ENCODE measurements at regions not wholly inside any gene's neighbourhood (a gene's known extent, or its start where the extent isn't known, plus 50 kb on each side); places are given as distances from the start of the nearest gene placed in this dataset.

DNA sequence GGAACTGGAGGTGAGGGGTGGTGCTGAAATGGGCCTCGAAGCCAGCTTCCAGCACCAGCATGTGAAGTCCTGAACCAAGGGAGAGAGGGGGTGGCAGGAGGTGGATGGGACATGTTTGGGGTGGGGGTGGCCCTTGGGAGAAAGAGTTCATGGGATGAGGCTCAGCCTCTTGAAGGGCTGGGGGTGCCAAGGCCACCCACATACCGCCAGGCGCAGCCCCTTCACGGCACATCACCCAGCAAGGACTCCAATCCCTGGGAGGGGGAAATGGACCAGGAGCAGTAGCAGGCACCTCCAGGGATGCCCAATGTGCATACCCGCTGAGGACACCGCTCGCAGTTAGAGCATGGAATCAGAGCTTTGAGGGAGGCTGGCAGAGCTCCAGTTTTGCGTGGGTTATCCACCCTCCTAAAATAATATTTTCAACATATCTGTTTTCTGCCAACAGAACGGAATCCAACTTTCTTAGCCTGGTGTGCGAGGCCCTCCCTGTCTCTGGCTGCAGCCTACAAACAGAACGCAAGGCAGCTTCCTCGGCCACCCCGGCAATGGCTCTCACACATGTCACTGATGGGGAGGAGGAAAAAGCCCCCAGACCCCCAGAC, 140.5 kb upstream of the VSTM2B start:
- intact Hi-C loops (cut with DNase I), result no loop called here
- 57 to 69% methylated on average over 8 to 12 of the region's 13 CpGs for WGBS, 2 donors
- no peaks in the 10 kb centered on the region for H3K36me3 ChIP-seq
- no peaks in the 10 kb centered on the region for H3K9me3 ChIP-seq
- DNase-seq, result no peak
- no peaks in the 10 kb centered on the region for H3K4me1 ChIP-seq
- H3K27ac ChIP-seq, result no peak overlapping the region
- no peak for TF ChIP-seq POLR2A (IDR thresholded peaks at IDR 0.05)
- TF ChIP-seq, protein P1, sequence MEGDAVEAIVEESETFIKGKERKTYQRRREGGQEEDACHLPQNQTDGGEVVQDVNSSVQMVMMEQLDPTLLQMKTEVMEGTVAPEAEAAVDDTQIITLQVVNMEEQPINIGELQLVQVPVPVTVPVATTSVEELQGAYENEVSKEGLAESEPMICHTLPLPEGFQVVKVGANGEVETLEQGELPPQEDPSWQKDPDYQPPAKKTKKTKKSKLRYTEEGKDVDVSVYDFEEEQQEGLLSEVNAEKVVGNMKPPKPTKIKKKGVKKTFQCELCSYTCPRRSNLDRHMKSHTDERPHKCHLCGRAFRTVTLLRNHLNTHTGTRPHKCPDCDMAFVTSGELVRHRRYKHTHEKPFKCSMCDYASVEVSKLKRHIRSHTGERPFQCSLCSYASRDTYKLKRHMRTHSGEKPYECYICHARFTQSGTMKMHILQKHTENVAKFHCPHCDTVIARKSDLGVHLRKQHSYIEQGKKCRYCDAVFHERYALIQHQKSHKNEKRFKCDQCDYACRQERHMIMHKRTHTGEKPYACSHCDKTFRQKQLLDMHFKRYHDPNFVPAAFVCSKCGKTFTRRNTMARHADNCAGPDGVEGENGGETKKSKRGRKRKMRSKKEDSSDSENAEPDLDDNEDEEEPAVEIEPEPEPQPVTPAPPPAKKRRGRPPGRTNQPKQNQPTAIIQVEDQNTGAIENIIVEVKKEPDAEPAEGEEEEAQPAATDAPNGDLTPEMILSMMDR (IDR thresholded peaks at IDR 0.05), result no peak
- no peak overlapping the region for H3K4me3 ChIP-seq (replicated peaks in 1 of 3)
- H3K27me3 ChIP-seq, result no peaks in the 10 kb centered on the region

DNA sequence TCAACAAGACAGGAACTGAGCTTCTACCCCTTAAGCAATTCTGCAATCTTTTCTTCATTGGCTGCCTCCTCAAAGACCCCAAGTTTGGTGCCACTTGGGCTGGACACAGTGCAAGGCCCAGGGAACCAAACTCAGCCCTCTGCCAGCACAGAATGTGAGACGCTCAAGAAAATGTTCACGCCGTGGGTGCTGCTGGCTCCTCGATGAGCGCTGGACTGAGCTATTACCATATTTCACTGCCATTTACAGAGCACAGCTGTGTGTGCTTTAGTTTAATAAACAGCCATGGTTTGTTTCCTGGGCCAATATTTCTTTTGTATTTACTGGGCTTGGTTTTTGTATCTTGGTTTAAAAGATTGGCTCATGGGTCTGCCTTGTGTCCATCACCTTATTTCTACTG, 138.8 kb upstream of the VSTM2B start:
- H3K27ac ChIP-seq, result no peak overlapping the region
- intact Hi-C loops (cut with DNase I), result no loop called here
- H3K4me3 ChIP-seq (replicated peaks in 1 of 3), result no peak overlapping the region
- no peak for TF ChIP-seq POLR2A (IDR thresholded peaks at IDR 0.05)
- TF ChIP-seq, protein P1 (IDR thresholded peaks at IDR 0.05), result no peak
- no peaks in the 10 kb centered on the region for H3K4me1 ChIP-seq
- H3K36me3 ChIP-seq, result no peaks in the 10 kb centered on the region
- DNase-seq, result no peak
- H3K27me3 ChIP-seq, result no peaks in the 10 kb centered on the region
- no peaks in the 10 kb centered on the region for H3K9me3 ChIP-seq
- 91 to 97% methylated on average over 5 of the region's 5 CpGs for WGBS, 2 donors

DNA sequence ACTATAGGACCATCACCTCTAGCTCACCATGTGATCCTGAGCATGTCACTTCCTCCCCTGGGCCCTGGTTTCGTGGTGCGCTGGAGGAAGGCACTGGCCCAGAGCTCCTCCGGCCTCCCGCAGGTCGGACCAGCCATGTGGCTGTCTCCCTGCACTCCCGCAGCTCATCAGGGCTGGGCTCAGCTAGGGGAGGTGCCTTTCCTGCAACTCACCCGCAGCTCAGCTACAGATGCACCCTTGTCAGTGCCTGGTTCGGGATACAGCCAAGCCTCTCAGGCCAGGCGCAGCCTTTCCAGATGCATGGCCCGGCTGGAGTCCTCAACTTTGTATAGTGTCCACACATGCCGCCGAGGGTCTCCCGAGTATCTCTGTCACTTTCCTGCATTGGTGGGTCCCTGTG, 138.2 kb upstream of the VSTM2B start:
- no peaks in the 10 kb centered on the region for H3K27me3 ChIP-seq
- no peaks in the 10 kb centered on the region for H3K4me1 ChIP-seq
- H3K27ac ChIP-seq, result no peak overlapping the region
- H3K4me3 ChIP-seq (replicated peaks in 1 of 3), result no peak overlapping the region
- no peaks in the 10 kb centered on the region for H3K36me3 ChIP-seq
- H3K9me3 ChIP-seq, result no peaks in the 10 kb centered on the region
- no peak for TF ChIP-seq POLR2A (IDR thresholded peaks at IDR 0.05)
- TF ChIP-seq, protein P1 (IDR thresholded peaks at IDR 0.05), result no peak
- 75 to 93% methylated on average over 4 to 8 of the region's 13 CpGs for WGBS, 2 donors
- DNase-seq, result no peak
- intact Hi-C loops (cut with DNase I), result no loop called here

DNA sequence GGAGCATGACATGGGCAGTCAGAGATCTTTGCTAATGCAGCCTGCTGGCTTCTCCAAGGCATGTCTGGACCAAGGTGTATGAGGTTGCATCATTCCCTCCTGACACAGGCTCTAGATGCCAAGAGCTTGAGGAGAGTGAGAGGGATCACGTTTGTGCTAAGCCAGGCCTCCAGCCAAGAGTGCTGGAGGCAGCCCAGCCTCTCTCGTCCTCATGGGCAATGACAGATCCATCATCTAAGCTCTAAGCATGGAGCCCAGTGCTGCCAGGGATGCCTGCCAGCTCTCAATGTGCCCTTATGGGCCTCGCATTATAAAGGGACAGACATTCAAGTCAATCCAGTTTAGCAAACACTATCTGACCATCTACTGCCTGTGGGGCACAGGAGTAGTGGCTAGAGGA, 136.3 kb upstream of the VSTM2B start:
- H3K27me3 ChIP-seq, result no peaks in the 10 kb centered on the region
- intact Hi-C loops (cut with DNase I), result no loop called here
- H3K9me3 ChIP-seq, result no peaks in the 10 kb centered on the region
- no peak for DNase-seq
- WGBS, 2 donors, result 40 to 60% methylated on average over 2 to 3 of the region's 3 CpGs
- no peak overlapping the region for H3K4me3 ChIP-seq (replicated peaks in 1 of 3)
- H3K27ac ChIP-seq, result no peak overlapping the region
- no peak for TF ChIP-seq POLR2A (IDR thresholded peaks at IDR 0.05)
- TF ChIP-seq, protein P1 (IDR thresholded peaks at IDR 0.05), result no peak
- H3K36me3 ChIP-seq, result no peaks in the 10 kb centered on the region
- H3K4me1 ChIP-seq, result no peaks in the 10 kb centered on the region

DNA sequence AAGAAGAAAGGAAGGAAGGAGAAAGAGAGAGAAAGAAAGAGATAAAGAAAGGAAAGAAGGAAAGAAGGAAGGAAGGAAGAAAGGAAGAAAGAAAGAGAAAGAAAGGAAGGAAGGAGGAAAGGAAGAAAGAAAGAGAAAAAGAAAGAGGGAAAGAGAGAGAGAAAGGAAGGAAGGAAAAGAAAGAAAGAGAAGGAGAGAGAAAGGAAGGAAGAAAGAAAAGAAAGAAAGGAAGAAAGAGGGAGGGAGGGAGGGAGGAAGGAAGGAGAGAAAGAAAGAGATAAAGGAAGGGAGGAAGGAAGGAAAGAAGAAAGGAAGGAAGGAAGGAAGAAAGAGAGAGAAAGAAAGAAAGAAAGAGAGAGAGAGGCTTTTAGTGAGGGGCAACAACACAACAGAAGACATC, 135.1 kb upstream of the VSTM2B start:
- Histone ChIP-seq H3K27me3 (no peaks in the 10 kb centered on the region), H3K36me3 (no peaks in the 10 kb centered on the region), H3K9me3 (no peaks in the 10 kb centered on the region), H3K4me3 (replicated peaks in 1 of 3) (no peak overlapping the region), H3K27ac (no peak overlapping the region), H3K4me1 (no peaks in the 10 kb centered on the region)
- DNase-seq, result no peak
- intact Hi-C loops (cut with DNase I), result no loop called here
- TF ChIP-seq, protein P1 (IDR thresholded peaks at IDR 0.05), result no peak
- TF ChIP-seq POLR2A (IDR thresholded peaks at IDR 0.05), result no peak
